Motor neuron (in vitro differentiated cells): ENCODE measurements at regions not wholly inside any gene's neighbourhood (a gene's known extent, or its start where the extent isn't known, plus 50 kb on each side); places are given as distances from the start of the nearest gene placed in this dataset.
"Not testable (repeated sequence)": the region's sequence is repeated elsewhere in the genome, so short reads cannot be mapped to it uniquely, and the experiment has no call there.

Experiments used
- ATAC-seq, 8 experiments: fragments of 200-7000 bp; cut with Tn5 transposase; replicated peaks in 6 of 8; 2 replicates each; pipeline ENCODE4 v1.8.0; 2021; ENCODE audit warnings: mild to moderate bottlenecking in 8 of 8, moderate library complexity in 8 of 8
- H3K27ac ChIP-seq, 2 donors: fragments of 250-450 bp; sonication (Bioruptor Pico); 2 replicates each; pipeline ENCODE4 v1.9.0; 2021; ENCODE audit warnings: antibody characterized with exemption in 2 of 2, mild to moderate bottlenecking in 2 of 2, moderate library complexity in 1 of 2
- H3K4me1 ChIP-seq, 2 donors: fragments of 250-450 bp; sonication (Bioruptor Pico); replicated peaks in 1 of 2; 2 replicates each; pipeline ENCODE4 v1.6.1; 2021; ENCODE audit warnings: antibody characterized with exemption in 2 of 2, mild to moderate bottlenecking in 2 of 2, moderate library complexity in 1 of 2
- H3K4me3 ChIP-seq, 5 donors: fragments of 250-450 bp; sonication (Bioruptor Pico); 2 replicates each; pipeline ENCODE4 v1.9.0; 2021; ENCODE audit warnings: antibody characterized with exemption in 5 of 5, mild to moderate bottlenecking in 5 of 5, moderate library complexity in 4 of 5
- WGBS, 10 experiments: fragments of 450-650 bp; shearing (Covaris generic); methylation state at CpG; one replicate each; pipeline ENCODE4 v1.0.0; 2022; 5-methylcytosine and 5-hydroxymethylcytosine counted together
- in situ Hi-C, 9 experiments: fragments of 400-800 bp; cut with MboI; loops; one replicate each; pipeline ENCODE4 v1.15.0; 2021; ENCODE audit warnings: low sequenced_read_pairs in 9 of 9, low pct_unique_long_range_greater_than_20kb in 2 of 9; ENCODE audit not compliant: unreplicated experiment in 9 of 9

DNA sequence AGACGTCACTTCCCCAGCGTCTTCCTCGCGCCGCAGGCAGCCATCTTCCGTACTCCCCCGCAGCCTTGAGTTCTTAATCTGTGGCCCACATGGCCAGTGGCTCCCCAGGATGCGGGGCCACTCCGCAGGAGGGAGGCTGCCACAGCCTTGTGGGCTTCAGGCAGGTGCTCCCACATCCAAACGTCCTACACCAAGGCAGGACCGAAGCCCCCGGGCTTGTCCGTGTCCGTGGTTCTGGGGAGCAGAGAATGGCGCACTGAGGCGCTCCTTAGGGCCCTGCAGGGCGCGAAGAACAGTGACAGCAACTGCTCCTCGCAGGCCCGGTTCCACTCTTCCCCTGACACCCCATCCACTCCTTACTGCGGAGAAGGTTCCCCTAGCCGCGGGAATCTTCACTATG, 755.8 kb downstream of the PRIM2 start:
- WGBS, 10 experiments = 81 to 100% (median 95%) methylated on average over 3 to 11 of the region's 23 CpGs; no CpG with 5 or more reads in 2 of the 10 experiments
- H3K4me1 ChIP-seq = no peaks in the 10 kb centered on the region
- ATAC-seq = no peak
- H3K27ac ChIP-seq = no peak overlapping the region
- in situ Hi-C loops = no loop called here
- H3K4me3 ChIP-seq = no peak overlapping the region

DNA sequence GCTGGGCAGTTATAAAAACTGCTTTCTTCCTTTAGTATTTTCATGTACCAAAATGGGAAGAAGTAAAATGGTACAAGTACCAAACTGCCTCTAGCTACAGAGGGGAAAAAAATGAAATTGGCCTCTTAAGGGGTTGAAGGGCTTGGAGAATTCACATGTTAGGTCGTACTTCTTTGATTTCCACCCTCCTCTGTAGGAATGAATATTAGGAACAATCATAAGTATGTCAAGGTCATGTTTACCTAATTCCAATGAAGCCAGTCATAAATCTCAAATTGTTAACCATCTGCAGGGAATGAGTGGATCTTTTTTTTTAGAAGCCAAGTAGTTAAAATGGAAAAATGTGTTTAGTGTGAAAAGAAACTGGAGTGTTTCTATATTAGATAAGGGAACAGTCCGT, 772.6 kb downstream of the PRIM2 start:
- H3K4me1 ChIP-seq, in situ Hi-C loops, H3K27ac ChIP-seq, H3K4me3 ChIP-seq, ATAC-seq: not testable (repeated sequence)
- WGBS, 10 experiments = no CpG with 5 or more reads among the region's 2 CpGs

DNA sequence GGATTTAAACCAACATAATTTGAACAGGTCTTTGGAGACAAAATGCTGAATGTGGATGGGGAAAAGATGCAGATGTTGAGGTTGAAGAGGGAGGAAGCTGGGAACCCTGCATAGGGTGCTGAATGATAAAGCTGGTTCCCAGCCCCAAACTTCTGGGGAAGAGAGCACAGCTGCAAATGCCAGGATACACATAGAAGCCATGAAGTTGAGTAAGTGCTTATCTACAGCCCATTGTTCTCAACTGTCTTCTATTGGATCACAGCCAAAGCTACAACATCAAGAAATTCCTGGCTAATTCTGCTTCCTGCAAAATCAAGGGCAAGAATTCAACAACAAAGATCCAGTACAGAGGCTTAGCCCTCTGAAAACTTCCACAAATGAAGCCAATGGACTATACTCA, 779.8 kb downstream of the PRIM2 start:
- ATAC-seq, in situ Hi-C loops, H3K27ac ChIP-seq, H3K4me3 ChIP-seq, H3K4me1 ChIP-seq: not testable (repeated sequence)

DNA sequence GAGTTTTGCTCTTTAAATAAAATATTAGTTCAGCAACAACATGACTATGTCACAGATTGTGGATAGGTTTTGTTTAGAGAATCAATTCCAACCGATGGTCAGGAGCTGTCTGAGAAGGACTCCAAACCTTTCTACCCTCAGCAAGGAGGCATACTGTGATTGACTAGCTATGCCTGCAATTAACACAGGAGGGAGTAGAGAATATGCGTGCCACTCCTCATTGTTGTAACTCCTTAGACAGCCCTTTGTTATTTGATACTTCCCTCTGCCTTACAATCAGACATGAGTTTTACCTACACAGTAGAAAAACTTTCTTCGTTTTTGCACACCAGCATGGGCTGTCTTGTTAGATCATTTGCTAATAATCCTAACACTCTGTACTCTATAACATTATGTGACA, 796.5 kb downstream of the PRIM2 start:
- 0 to 30% (median 10%) methylated on average over 1 to 3 of the region's 3 CpGs for WGBS, 10 experiments
- Histone ChIP-seq H3K4me1 (no peaks in the 10 kb centered on the region), H3K27ac (no peak overlapping the region), H3K4me3 (no peak overlapping the region)
- in situ Hi-C loops = no loop called here
- peak in 3 of 8 experiments; percentile 42 to 48 (median 47) for ATAC-seq

DNA sequence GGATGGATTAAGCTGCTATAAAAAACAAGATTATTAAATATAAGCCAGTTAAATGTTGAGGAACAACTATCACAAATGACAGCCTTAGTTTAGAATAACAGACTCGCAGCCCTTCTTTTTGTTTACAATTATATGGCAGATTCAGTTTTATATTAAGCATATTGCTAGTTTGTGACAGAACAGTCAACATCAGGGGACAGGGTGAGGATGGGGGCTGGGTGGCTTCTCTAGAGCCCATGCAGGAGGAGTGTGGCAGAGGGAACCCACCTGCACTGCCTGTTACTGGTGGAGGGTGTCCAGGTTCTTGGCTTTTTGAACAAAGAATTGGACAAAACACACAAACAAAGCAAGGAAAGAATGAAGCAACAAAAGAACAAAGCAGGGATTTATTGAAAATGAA, 799.7 kb downstream of the PRIM2 start:
- 100% methylated on average over 1 of the region's 1 CpG; no CpG with 5 or more reads in 9 of the 10 experiments for WGBS, 10 experiments
- H3K4me1 ChIP-seq, in situ Hi-C loops, H3K27ac ChIP-seq, ATAC-seq, H3K4me3 ChIP-seq: not testable (repeated sequence)

DNA sequence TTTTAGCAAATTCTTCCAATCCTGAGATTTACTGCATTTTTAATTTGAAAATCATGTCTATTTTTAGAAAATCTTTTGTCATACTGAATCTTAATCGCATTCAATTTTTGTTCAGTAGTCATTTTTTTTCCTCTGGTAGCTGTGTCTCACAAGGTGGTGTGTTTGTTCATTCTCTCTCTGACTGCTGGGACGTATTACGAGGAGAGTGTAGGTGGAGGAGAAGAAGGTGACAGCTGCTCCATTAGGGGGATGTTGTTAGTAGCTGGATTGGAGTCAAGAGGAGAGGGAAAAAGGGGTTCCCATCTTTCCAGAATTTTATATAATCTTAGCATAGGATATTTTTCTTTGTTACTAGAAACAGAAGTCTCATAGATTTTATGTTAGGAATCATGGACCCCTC, 804.2 kb downstream of the PRIM2 start:
- H3K4me1 ChIP-seq, H3K27ac ChIP-seq, ATAC-seq, H3K4me3 ChIP-seq, in situ Hi-C loops: not testable (repeated sequence)
- WGBS, 10 experiments = 0 to 100% (median 80%) methylated on average over 1 to 3 of the region's 3 CpGs; no CpG with 5 or more reads in 2 of the 10 experiments

DNA sequence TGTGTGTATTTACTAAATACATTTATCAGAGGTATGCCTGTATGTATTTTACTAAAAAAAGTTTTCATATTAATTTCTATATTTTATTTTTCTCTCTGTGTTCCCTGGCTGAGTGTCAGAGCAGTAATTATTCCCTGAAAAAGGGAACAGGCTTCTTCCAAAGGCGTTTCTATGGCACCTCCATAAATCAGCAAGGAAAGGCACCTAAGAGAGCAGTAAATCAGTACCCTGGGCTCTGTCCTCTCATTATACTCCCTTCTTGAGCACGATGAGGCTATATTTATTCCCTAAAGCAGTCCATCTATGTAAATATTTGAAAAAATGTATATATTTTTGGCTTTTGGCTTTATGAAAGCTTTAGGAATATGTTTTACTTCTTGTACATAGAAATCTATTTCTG, 806.3 kb downstream of the PRIM2 start:
- H3K4me1 ChIP-seq, H3K27ac ChIP-seq, in situ Hi-C loops, H3K4me3 ChIP-seq: not testable (repeated sequence)
- 0 to 11% (median 0%) methylated on average over 1 to 2 of the region's 2 CpGs; no CpG with 5 or more reads in 6 of the 10 experiments for WGBS, 10 experiments
- peak in 4 of 8 experiments; percentile 43 to 72 (median 52) for ATAC-seq

DNA sequence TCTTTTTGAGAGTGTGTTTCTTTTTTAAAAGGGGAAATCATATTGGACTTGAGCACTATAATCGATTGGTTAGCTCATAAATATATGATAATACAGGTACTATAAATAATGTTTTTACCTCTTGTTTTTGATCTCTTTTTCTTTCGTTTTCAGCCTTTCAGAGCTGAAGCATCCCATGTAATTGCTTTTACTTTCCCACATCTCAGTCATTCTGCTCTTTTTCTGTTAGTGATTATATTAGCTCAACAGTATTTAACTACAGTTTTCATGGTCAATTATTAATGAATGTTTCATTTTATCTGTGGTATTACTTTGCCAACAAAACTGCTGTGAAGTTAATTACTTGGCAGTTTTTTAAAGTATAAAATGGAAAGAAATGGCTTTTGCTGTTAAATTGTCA, 811.1 kb downstream of the PRIM2 start:
- H3K27ac ChIP-seq, H3K4me3 ChIP-seq, ATAC-seq, in situ Hi-C loops, H3K4me1 ChIP-seq: not testable (repeated sequence)
- WGBS, 10 experiments = 0 to 100% (median 40%) methylated on average over 1 to 2 of the region's 2 CpGs; no CpG with 5 or more reads in 5 of the 10 experiments

DNA sequence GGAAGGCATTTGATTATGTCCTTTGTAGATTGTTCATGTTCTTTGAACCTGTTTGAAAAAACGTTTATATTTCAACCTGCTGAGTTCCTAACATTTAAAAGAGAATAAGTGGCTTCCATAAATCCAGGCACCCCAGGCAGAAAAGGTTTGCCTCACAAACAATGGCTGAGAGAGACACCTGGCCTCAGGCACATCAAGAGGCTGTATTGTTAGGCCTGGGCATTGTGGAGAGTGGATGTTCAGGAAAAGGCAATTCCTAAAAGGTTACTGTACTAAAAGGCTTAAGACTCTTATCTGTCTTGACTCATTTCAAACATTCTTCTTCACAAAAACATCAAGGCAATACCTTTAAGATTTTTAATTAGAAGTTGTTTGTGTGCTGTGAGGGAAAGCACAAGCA, 811.7 kb downstream of the PRIM2 start:
- WGBS, 10 experiments = 0% methylated on average over 1 of the region's 1 CpG; no CpG with 5 or more reads in 7 of the 10 experiments
- in situ Hi-C loops, H3K27ac ChIP-seq, ATAC-seq, H3K4me1 ChIP-seq, H3K4me3 ChIP-seq: not testable (repeated sequence)

DNA sequence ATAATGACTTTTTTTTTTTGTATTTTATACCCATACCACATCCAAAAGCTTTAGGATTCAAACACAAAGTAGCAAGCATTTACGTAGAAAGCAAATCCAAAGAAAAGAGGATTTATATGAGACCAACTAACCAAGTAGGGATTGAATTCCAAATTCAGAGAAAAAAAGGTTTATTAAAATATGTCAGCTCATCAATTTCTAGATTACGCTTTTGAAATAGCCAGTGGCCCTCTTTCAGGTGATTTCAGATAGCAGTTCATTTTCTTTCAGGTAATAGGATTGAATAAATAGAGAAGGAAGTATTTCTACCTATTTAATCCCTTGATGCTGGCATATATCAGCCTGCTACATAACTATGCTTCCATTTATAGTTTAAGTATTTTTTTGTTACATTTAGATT, 822.3 kb downstream of the PRIM2 start:
- 0 to 100% (median 57%) methylated on average over 1 to 2 of the region's 2 CpGs; no CpG with 5 or more reads in 1 of the 10 experiments for WGBS, 10 experiments
- H3K4me3 ChIP-seq, ATAC-seq, in situ Hi-C loops, H3K27ac ChIP-seq, H3K4me1 ChIP-seq: not testable (repeated sequence)

DNA sequence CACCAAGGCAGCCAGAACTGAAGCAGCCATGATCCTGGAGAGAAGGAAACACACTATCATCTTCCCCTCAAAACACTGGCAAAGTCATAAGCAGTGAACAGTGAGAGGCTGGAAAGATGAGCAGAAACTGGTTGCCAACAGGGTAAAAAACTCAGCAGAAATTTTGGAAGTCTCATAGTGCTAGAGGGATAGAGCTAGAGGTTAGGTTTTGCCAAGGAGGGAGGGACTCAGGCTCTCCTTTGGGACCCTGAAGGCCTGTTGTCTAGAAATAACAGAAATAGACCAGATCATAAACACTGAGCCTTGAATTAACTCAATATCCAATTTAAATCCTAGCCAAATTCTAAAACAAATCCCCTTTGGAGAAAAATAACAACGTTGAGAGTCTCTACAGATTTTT, 853.6 kb downstream of the PRIM2 start:
- H3K4me3 ChIP-seq, H3K4me1 ChIP-seq, in situ Hi-C loops, ATAC-seq, H3K27ac ChIP-seq: not testable (repeated sequence)
- WGBS, 10 experiments = 20 to 90% (median 33%) methylated on average over 1 of the region's 1 CpG; no CpG with 5 or more reads in 4 of the 10 experiments

DNA sequence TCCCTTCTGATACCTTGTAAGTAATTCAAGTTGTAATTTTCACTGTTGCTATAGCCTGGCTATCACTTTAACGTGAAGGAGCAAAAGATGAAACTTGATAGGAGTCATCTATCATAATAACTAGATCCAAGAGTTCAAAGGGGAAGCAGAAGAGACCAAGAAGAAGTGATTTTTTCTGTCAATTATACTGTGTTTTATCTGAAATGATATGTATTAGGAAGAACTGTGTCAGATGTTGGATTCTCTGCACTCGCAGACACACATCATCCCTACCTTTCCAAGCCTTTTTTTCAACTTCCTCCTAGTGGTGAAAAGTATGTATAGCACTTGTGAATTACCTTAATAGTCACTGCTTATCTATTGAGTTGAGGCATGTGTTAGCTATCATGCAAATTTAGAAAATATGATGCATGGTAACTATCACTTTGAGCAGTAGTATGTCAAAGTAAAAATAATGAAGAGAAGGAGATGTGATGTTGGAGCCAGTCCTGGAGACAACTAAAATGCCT, 864.2 kb downstream of the PRIM2 start:
- in situ Hi-C loops, H3K27ac ChIP-seq, H3K4me3 ChIP-seq, H3K4me1 ChIP-seq: not testable (repeated sequence)
- peak in 3 of 8 experiments; percentile 69 to 71 (median 69) for ATAC-seq
- WGBS, 10 experiments = no CpG with 5 or more reads among the region's 2 CpGs

DNA sequence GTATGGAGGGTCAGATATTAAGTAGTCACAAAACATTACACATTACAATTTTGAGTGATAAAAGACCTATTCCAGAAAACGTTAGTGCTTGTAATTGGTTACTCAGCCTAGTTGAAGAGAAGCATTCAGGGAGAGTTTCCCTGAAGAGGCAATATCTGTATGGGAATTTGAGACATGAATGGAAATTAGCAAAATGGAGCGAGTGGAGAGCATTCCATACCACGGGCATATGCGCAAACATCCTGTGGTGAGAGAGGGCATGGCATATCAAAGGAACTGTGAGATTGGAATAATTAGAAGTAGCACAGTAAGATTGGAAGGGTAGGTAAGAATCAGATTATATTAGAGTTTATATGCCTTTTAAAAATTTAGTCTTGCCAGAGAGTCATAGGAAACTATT, 867.9 kb downstream of the PRIM2 start:
- no CpG with 5 or more reads among the region's 4 CpGs for WGBS, 10 experiments

DNA sequence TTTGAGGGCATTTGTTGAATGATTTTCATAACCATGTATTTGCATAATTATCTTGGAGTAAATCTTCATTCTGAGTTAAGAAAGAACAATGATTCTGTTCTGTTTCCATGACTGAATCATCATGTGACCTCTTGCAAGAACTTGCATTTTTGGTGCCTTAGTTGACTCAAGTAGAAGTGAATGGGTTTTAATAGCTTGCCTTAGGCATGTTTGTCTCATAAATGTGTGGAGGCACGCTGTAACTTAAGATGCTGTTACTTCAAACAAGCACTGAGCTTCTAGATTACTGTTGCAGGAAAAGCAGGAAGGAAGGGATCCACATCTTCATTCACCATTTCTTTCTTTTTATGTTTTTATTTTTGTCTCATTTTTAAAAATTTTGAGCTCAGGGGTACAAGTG, 875.8 kb downstream of the PRIM2 start:
- H3K4me1 ChIP-seq, in situ Hi-C loops, H3K4me3 ChIP-seq, H3K27ac ChIP-seq: not testable (repeated sequence)
- ATAC-seq = peak in 3 of 8 experiments; percentile 31 to 94 (median 86)
- 10 to 100% (median 20%) methylated on average over 1 of the region's 1 CpG; no CpG with 5 or more reads in 3 of the 10 experiments for WGBS, 10 experiments

More for the DNA sequence above, 867.9 kb downstream of the PRIM2 start:
- in situ Hi-C loops, H3K4me1 ChIP-seq, H3K27ac ChIP-seq, H3K4me3 ChIP-seq: not testable (repeated sequence)
- ATAC-seq = peak in 3 of 8 experiments; percentile 34 to 95 (median 79)
